ENCODE measurements at regions not wholly inside any gene's neighbourhood (a gene's known extent, or its start where the extent isn't known, plus 50 kb on each side); places are given as distances from the start of the nearest gene placed in this dataset.

- DNase-seq (ENCODE audit: low read depth in 2 of 2) = no peak
- TF ChIP-seq CTCF (IDR thresholded peaks at IDR 0.05; ENCODE audit: low read depth, low read length) = no peak
- H3K4me3 ChIP-seq (replicated peaks in 1 of 2; ENCODE audit: low read depth in 2 of 2, low read length in 2 of 2) = no peak overlapping the region
These were observed 140.7 kb downstream of the SIPA1L2 start for GRCh38 chr1:232489256-232489655.

- H3K4me3 ChIP-seq (replicated peaks in 1 of 2; ENCODE audit: low read depth in 2 of 2, low read length in 2 of 2) = no peak overlapping the region
- no peak for DNase-seq (ENCODE audit: low read depth in 2 of 2)
- TF ChIP-seq CTCF (IDR thresholded peaks at IDR 0.05; ENCODE audit: low read depth, low read length) = no peak
These were observed 142.7 kb downstream of the SIPA1L2 start for GRCh38 chr1:232487236-232487635.

GRCh38 chr1:232486454-232487207 lies 143.3 kb downstream of the SIPA1L2 start:
- H3K4me3 ChIP-seq (replicated peaks in 1 of 2; ENCODE audit: low read depth in 2 of 2, low read length in 2 of 2) = no peak overlapping the region
- TF ChIP-seq CTCF (IDR thresholded peaks at IDR 0.05; ENCODE audit: low read depth, low read length) = no peak
- peak; percentile 17 to 26 for DNase-seq (ENCODE audit: low read depth in 2 of 2)

- H3K4me3 ChIP-seq (replicated peaks in 1 of 2; ENCODE audit: low read depth in 2 of 2, low read length in 2 of 2) = no peak overlapping the region
- DNase-seq (ENCODE audit: low read depth in 2 of 2) = no peak
- no peak for TF ChIP-seq CTCF (IDR thresholded peaks at IDR 0.05; ENCODE audit: low read depth, low read length)
These were observed 143.9 kb downstream of the SIPA1L2 start for GRCh38 chr1:232486006-232486405.

GRCh38 chr1:232484856-232485255 lies 145.1 kb downstream of the SIPA1L2 start:
- DNase-seq (ENCODE audit: low read depth in 2 of 2) = no peak
- TF ChIP-seq CTCF (IDR thresholded peaks at IDR 0.05; ENCODE audit: low read depth, low read length) = no peak
- no peak overlapping the region for H3K4me3 ChIP-seq (replicated peaks in 1 of 2; ENCODE audit: low read depth in 2 of 2, low read length in 2 of 2)

GRCh38 chr1:232483826-232484225 lies 146.1 kb downstream of the SIPA1L2 start:
- no peak for TF ChIP-seq CTCF (IDR thresholded peaks at IDR 0.05; ENCODE audit: low read depth, low read length)
- DNase-seq (ENCODE audit: low read depth in 2 of 2) = no peak
- no peak overlapping the region for H3K4me3 ChIP-seq (replicated peaks in 1 of 2; ENCODE audit: low read depth in 2 of 2, low read length in 2 of 2)

- DNase-seq (ENCODE audit: low read depth in 2 of 2) = peak in 1 of 2 donors; percentile 9
- no peak overlapping the region for H3K4me3 ChIP-seq (replicated peaks in 1 of 2; ENCODE audit: low read depth in 2 of 2, low read length in 2 of 2)
- TF ChIP-seq CTCF (IDR thresholded peaks at IDR 0.05; ENCODE audit: low read depth, low read length) = no peak
These were observed 148.8 kb downstream of the SIPA1L2 start for GRCh38 chr1:232481091-232481490.

Data from cardiac fibroblast (primary cell).